Left kidney (tissue), 1 donor: ENCODE measurements at regions not wholly inside any gene's neighbourhood (a gene's known extent, or its start where the extent isn't known, plus 50 kb on each side); places are given as distances from the start of the nearest gene placed in this dataset.
"Not testable (repeated sequence)": the region's sequence is repeated elsewhere in the genome, so short reads cannot be mapped to it uniquely, and the experiment has no call there.

Experiments
- DNase-seq: peaks from one replicate; pipeline ENCODE4 v3.0.0-alpha.2; 2013

DNA sequence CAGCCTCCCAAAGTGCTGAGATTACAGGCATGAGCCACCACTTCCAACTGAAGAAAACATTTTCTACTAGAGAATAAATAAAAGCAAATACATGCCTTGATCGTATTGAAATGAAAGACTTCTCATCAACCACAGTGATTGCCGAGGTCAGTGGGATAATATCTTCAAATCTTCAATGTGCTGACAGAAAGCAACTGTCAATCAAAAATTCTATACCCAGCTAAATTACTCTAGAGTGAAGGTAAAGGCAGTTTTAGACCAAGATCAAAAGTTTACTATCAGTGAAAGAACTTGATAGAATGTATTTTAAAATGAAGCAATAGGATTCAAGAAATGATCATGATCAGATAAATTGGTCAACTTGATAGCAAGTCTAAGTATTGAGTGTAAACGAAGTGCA, 130.6 kb downstream of the BRD1 start:
- no peak for DNase-seq

DNA sequence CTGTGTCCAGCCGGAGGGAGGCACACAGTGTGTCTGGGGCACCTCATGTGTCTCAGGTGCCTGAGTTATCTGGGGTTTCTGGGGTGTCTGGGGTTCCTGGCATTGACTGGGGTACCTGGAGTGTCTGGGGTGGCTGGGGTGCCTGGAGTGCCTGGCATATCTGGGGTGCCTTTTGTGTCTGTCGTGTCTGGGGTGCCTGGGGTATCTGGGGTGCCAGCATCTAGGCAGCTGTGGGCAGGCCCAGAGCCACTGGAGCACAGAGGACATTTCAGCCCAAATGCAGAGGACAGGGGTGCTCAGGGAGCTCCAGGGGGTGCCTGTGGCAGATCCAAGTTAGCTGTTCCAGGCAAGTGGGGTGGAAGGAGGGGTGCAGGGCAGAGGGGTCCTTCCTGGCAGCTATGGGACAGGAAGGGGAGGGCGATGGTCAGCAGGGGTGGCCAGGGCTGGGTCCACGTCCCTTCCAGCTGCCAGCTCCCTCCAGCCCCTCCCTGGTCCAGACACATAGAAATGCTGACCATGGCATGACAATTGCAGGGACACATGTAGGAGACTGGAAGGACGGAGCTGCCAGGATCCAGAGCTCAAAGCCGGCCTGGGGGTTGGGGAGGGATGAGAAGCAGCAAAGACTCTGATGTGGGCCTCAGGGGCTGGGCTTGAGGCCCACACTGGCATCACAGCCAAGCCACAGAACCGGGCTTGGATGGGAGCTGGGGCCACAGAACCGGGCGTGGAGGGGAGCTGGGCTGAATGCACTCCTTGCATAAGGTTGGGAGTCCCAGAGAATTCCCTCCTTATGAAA, 133.0 kb downstream of the BRD1 start:
- no peak for DNase-seq

DNA sequence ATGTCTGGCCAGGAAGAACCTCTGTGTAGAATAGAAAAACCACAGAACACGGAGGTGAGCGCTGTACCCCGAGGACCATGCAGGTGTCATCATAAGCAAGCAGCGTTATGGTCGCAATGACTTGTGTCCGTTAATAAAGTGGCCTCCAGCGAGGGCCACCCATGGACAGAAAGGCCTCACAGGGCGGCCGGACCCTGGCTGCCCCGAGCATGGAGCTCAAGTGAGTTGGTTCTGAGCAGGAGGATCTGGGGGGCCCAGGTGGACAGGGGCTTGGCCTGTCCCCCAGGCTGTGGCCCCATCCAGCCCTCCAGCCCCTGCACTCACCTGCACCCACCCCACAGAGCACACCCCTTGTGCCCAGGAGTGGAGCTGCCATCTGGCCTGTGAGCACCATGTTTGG, 133.8 kb downstream of the BRD1 start:
- DNase-seq = no peak

DNA sequence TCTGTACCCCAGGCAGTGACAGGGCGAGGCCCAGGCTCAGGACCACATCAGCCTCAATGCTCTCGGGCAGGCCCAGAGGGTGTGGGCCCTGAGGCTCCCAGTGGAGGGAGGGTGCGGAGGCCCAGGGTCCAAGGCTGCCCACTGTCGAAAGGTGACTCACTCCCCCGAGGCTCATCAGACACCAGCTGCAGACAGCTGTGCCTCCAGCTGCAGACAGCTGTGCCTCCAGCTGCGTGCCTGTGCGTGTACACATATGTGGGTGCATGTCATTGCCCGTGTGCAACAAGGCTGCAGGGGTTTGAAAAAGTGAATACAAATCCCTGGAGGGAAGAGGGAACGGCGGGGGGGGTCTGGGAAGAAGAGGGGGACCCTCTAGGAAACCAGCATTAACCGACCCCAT, 134.3 kb downstream of the BRD1 start:
- no peak for DNase-seq

DNA sequence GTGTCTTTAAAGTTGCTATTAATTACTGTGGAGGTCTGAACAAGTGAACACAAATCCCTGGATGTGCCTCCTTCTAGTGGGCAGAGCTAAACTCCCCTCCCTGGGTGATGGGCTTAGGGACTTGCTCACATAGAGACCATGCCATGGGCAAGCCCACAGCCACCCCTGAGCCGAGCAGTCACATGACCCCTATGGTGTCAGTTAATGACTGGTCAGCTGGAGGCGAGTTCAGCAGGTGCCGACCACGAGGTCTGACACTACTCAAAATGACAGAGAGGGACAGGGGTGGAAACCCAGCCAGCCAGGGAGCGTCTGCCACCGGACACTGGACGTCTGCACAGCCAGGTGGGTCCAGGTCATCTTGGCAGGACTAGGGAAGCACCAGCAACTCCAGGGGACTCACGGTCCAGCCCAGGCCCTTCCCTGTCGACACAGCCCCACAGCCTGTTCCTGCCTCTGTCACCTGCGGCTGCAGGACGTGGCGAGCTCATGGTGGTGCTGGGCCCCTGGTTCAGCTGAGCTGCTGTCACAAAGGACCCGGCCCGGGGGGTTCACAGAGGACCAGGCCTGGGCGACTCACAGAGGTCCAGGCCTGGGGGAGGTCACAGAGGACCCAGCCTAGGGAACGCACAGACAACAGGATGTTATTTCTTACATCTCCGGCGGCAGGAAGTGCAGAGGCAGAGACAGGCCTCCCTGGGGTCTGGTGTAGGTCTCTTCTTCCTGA, 135.0 kb downstream of the BRD1 start:
- DNase-seq = no peak

DNA sequence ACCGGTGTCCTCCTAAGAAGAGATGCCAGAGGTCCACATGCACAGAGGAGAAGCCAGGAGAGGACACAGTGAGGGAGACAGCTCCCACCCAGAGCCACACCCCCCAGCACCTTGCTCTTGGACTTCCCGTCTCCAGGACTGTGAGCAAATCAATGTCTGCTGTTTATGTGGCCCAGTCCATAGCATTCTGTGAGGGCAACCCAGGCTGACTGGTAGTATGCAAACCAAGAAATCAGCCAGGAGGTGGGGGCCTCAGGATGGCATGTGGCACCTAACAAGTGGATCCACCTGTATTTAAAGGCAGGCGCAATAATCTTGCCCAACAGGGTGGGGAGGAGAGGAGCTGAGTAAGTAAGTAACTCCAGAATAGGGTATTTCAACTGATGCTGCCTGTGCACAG, 136.4 kb downstream of the BRD1 start:
- DNase-seq = no peak

DNA sequence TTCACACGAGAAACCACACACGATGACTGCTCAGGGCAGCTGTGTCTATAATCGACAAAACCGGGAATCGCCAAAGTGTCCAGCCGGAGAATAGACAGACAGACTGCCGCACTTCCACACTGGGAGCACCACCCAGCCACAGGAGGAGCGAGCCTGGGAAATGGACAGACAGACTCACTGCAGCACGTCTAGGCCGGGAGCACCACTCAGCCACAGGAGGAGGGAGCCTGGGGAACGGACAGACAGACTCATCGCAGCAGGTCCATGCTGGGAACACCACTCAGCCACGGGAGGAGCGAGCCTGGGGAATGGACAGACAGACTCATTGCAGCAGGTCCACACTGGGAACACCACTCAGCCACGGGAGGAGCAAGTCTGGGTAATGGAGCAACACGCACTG, 137.2 kb downstream of the BRD1 start:
- DNase-seq = no peak

DNA sequence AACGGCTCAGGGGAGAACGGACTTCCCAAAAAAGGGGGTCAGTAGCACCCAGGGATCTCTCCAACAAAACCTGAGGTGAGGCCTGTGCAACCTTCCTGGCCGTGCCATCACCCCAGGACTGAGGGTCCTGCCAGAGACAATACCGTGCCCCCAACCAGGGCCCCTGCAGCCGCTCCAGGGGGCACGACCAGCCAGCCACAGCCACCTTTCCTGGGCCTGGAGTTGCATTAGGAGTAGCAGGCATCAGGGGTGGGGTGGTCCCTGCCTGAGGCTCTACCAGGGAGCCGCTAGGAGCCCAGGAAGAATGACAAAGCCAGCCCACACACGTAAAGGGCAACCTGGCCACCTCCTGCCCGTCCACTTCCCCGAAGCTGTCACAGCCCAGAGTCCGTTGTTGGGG, 137.8 kb downstream of the BRD1 start:
- no peak for DNase-seq

DNA sequence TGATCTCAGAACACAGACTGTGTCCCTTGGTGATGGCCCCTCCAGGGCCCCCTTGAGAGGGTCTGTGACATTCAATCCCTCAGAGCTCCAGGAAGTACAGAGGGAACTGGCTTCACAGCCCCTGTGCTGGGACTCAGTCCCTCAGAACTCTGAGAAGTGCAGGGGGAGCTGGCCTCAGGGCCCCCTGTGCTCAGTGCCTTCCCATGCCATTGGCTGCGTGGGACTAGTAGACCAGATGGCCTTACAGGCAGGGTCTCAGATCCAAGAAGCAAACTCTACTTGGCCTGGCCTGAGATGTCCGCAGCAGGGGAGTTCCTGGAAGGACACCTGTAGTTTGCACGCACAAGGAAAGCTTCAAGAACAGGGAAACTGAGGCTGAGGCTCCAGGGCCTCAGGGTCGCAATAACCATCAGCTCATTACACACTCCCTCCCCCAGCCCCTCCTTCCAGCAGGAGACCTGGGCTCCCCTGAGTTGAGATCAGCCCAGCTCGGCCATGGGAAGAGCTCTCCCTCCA, 138.4 kb downstream of the BRD1 start:
- DNase-seq = no peak

DNA sequence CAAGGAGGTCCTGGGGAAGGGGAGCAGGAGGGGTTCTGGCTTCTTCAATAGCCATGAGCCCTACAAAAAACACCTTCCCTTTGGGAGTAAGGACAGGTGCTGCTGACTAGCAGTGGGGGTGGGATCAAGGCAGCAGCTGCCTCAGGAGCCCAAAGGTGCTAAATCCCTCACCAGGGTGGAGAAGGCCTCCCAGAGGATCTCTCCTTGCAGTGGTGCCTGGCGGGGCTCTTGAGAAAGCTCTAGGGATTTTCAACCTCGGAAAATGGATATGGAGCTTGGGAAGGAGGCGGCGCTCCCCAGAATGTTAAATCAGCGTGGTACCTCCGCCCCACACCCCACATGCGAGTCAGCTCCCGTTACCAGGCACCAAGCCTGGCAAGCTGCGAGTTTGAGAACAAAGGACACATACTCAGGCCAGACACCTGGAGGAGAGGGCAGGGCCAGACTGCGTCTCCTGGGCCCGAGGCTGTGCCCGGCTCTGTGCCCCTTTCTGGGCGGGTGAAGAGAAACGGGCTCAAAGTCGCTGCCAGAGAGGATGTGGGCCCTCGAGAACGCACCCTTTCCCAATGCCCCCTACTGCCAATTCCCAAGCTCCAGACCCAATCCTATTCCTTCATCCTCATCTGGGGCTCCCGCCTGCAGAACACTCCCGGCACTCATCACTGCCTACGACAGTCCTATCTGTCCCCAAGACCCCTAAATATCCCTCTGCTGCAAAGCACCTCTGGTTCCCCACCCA, 139.0 kb downstream of the BRD1 start:
- DNase-seq = no peak

DNA sequence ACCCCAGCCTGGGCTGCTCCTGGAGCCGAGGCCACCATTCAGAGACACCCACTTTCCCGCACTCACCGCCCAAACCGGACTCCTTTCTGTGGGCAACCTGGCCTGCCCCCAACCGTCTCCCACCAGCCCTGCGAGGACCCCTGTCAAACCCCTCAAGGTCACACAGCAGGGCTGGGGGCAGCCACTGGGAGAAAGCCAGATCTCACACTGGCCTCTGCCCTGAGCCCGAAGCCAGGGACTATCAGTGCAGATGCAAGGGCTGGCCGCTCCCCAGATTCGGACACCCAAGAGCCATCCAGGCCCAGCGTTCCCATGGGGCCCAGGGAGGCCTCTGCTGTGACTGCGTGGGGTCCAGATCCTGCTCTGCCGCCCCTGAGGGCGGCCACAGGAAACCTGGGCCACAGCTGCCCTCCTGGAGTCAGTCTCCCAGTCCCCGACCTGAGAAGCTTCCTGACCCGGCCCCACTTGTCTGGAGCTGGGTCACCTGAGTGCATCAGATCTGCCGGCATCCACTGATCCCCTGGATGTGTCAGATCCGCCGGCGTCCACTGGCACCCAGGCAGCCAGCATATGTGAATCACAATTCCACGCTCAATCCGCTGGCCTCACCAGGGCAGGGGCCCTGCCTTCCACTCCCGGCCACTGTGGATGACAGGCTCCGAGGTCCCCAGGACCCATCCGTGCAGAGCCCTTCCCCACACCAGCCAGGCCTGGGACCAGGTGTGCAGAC, 139.7 kb downstream of the BRD1 start:
- DNase-seq = no peak

DNA sequence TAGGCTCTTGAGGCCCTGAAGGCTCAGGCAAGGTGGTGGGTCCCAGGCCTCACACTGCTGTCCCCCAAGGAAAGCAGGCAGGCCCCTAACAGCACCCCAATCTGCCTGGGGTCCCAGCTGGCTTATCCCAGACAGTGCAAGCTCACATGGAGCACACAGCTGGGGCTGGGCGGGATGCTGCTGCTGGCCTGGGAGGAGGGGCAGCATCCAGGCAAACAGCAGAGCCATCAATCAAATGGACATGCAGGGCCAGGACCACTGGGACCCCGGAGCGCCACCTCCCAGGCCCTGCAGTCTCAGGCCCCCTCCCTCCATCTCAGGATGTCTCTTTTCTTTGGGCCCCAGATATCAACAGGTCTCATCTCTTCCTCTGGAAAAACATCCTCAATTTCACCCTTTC, 140.3 kb downstream of the BRD1 start:
- no peak for DNase-seq

DNA sequence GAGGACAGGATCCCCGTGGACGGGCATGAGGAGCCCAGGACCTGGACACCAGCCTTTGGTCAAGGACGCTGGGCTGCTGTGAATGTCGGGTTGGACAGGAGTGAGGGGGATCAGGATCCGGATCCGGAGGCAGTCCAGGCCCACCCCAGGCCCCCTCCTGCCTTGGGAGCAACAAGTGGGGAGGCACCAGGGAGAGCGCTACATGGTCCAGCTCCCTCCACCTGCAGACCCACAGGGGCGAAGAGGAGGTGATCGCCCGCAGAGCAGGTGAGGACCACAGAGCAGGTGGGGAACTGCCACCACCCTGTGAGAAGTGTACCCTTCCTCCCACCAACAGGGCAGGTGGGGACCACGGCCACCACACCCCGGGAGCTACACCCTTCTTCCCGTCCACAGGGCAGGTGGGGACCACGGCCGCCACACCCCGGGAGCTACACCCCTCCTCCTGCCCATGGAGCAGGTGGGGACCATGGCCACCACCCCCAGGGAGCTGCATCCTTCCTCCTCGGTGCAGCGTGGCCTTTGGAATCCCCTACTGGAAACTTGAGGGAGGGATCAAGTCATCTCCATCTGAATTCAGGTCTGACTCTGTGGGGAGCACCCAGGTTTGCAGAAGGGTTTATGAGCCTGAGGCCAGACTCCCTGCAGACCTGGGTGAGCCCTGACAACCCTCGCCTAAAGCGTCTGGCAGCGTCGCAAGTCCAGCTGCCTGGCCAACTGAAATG, 141.0 kb downstream of the BRD1 start:
- no peak for DNase-seq

DNA sequence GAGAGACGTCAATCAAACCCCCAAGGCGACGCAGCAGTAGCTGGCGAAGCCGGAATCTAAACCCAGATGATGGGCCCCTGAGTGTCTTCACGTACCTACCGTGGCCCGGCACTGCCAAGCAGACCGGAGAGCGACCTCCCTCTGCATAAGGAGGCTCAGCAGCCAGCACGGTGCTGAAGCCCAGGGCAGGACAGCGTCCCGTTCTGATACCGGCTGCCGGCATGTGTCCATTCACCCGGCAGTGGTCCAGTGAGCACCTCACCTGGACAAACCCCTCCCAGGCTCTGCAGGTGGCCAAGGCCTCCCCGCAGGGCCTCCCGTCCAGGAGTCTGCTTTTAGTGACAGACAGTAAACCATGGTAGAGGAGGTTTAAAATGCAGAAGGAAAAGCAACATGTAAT, 142.0 kb downstream of the BRD1 start:
- no peak for DNase-seq

DNA sequence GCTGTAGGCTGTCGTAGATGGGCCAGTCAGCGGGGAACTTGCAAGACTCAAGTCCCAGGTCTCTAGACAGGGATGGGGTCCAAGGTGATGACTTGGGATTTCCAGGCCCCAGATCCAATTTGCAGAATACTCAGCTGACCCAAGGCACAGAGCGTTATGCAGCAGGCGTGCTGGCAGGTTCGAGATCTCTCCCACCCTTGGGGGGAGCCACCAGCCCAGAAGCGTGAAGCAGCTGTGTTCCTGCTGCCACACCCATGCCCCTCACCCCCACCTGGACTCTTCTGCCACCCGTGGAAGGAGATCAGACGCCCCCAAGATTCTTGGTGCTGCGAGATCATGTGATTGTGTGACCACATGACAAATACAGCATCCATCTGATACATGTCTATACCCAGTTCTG, 142.6 kb downstream of the BRD1 start:
- DNase-seq = no peak

DNA sequence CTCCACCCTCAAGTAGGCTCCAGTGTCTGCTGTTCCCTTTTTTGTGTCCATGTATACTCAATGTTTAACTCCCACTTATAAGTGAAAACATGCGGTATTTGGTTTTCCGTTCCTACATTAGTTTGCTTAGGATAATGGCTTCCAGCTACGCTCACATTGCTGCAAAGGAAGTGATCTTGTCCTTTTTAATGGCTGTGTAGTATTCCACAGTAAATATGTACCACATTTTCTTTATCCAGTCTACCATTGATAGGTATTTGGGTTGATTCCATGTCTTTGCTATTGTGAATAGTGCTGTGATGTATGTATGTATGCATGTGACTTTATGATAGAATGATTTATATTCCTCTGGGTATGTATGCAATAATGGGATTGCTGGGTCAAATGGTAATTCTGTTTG, 144.6 kb downstream of the BRD1 start:
- no peak for DNase-seq

DNA sequence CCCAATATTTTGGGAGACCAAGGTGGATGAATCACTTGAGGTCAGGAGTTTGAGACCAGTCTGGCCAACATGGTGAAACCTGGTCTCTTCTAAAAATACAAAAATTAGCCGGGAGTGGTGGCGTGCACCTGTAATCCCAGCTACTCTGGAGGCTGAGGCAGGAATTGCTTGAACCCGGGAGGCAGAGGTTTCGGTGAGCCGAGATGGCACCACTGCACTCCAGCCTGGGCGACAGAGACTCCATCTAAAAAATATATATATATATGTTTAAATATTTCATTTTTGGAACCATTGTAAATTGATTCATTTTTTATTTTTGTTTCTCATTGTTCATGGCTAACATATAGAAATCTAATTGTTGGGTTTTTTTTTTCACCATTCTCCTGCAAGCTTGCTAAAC, 146.9 kb downstream of the BRD1 start:
- DNase-seq = not testable (repeated sequence)

DNA sequence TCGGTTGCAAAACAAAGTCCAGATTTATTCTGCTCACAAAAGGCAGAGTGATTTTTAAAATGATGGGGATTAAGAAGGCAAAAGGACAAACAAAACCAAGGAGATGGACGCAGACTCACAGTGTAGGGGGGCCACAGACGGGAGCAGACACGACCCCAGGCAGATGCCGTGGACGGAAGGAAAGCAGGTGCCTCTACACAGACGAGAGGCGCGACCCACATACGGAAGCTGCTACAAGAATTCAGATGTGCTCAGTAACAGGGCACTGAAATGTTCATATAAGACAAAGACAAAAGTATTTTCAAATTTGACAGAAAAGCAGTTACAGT, 148.9 kb downstream of the BRD1 start:
- DNase-seq = no peak

DNA sequence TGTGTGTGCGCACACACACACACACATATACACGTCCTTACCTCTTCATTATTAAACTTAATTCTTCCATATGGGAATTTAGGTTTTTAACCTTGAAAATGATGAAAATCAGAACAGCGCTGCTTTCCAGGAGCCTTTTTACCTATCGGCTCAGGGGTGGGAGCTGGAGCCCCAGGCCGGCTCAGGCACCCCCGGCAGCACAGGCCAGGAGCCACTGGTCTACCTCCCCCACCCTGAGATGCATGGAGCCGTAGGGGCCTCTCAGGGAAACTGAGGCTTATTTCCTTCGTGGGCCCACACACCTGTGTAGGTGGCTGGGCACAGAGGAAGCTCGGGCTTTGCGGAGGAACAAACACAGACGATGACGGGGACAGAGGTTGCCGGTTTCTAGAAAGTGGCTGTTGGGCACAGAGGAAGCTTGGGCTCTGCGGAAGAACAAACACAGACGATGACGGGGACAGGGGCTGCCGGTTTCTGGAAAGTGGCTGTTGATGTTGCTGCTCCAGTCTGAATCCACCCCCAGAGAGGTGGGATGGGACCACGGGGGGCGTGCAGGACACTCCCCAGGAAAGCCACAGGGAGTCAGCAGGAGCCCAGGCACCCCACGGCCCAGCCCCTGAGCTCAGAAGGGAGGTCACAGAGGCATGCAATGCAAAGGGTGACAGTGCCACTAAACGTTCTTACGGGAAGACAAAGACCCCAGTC, 149.4 kb downstream of the BRD1 start:
- no peak for DNase-seq

DNA sequence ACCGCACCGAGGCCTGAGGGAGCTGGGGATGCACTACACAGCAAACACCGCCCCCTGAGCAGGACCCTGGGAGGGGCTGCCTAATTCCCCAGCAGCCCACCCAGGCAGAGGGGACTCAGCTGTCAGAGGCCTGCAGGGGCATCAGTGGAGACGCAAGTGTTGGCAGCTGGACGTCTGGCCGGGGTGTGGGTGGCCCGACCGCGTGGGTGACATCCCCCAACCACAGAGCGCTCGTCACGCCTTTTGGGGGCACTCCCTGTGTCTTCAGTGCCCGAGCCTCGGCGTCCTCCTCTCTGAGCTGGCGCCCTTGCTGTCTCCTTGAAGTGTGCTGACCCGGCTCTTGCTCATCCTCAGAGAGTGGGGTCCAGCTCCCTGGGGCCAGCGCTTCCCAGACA, 150.2 kb downstream of the BRD1 start:
- no peak for DNase-seq
